DMS53 treated with DMSO at 0.1 percent for 48 hours (cell line): ENCODE measurements at regions not wholly inside any gene's neighbourhood (a gene's known extent, or its start where the extent isn't known, plus 50 kb on each side); places are given as distances from the start of the nearest gene placed in this dataset.

Experiments used
- DNase-seq: peaks from one replicate; lab custom pipeline; 2025; ENCODE audit not compliant: unreplicated experiment; lab: John Stamatoyannopoulos, UW

GRCh38 chr13:62321895-62322294 is 906.2 kb upstream of the PCDH20 start:
- no peak for DNase-seq

- DNase-seq: no peak
Measured at GRCh38 chr13:62321139-62321538, 905.5 kb upstream of the PCDH20 start.

- peak; percentile 19 for DNase-seq
Measured at GRCh38 chr13:62320129-62321108, 904.8 kb upstream of the PCDH20 start.

GRCh38 chr13:62309904-62310303 is 894.3 kb upstream of the PCDH20 start:
- no peak for DNase-seq

- DNase-seq: no peak
Measured at GRCh38 chr13:62305756-62306155, 890.1 kb upstream of the PCDH20 start.

GRCh38 chr13:62302341-62302740 is 886.7 kb upstream of the PCDH20 start:
- no peak for DNase-seq

- no peak for DNase-seq
Measured at GRCh38 chr13:62299988-62300387, 884.3 kb upstream of the PCDH20 start.

- DNase-seq: no peak
Measured at GRCh38 chr13:62296812-62297211, 881.2 kb upstream of the PCDH20 start.

- no peak for DNase-seq
Measured at GRCh38 chr13:62294244-62294643, 878.6 kb upstream of the PCDH20 start.

- DNase-seq: no peak
Measured at GRCh38 chr13:62292714-62293480, 877.2 kb upstream of the PCDH20 start.

- no peak for DNase-seq
Measured at GRCh38 chr13:62290542-62290941, 874.9 kb upstream of the PCDH20 start.

GRCh38 chr13:62287764-62288163 is 872.1 kb upstream of the PCDH20 start:
- no peak for DNase-seq

- DNase-seq: no peak
Measured at GRCh38 chr13:62280590-62280989, 864.9 kb upstream of the PCDH20 start.

GRCh38 chr13:62278271-62278670 is 862.6 kb upstream of the PCDH20 start:
- no peak for DNase-seq

- DNase-seq: no peak
Measured at GRCh38 chr13:62251734-62252133, 836.1 kb upstream of the PCDH20 start.

GRCh38 chr13:62250501-62251201 is 835.0 kb upstream of the PCDH20 start:
- no peak for DNase-seq

GRCh38 chr13:62246581-62246980 is 830.9 kb upstream of the PCDH20 start:
- no peak for DNase-seq

GRCh38 chr13:62243106-62243505 is 827.5 kb upstream of the PCDH20 start:
- DNase-seq: no peak

- DNase-seq: no peak
Measured at GRCh38 chr13:62234780-62235440, 819.3 kb upstream of the PCDH20 start.

GRCh38 chr13:62210951-62211350 is 795.3 kb upstream of the PCDH20 start:
- no peak for DNase-seq

- DNase-seq: peak; percentile 6
Measured at GRCh38 chr13:62209529-62209928, 793.9 kb upstream of the PCDH20 start.
